K562 (cell line): ENCODE measurements at regions not wholly inside any gene's neighbourhood (a gene's known extent, or its start where the extent isn't known, plus 50 kb on each side); places are given as distances from the start of the nearest gene placed in this dataset.

Experiments used
- CTBP1 ChIP-seq: fragments of 450-650 bp; IDR thresholded peaks from 2 replicates; pipeline ENCODE4 v1.6.1; 2016; ENCODE audit warnings: borderline replicate concordance
- ELK1 ChIP-seq: sonication (generic); formaldehyde crosslinking; IDR thresholded peaks from 2 replicates; pipeline ENCODE4 v1.8.1; 2022; ENCODE audit warnings: missing genetic modification reagents
- ERF ChIP-seq: fragments of 450-650 bp; formaldehyde crosslinking; IDR thresholded peaks from 2 replicates; pipeline ENCODE4 v1.4.0; 2020; ENCODE audit warnings: mild to moderate bottlenecking, mixed read lengths
- LEF1 ChIP-seq: fragments of 450-650 bp; IDR thresholded peaks from 2 replicates; pipeline ENCODE4 v1.6.1; 2016; ENCODE audit warnings: mild to moderate bottlenecking
- NCOR1 ChIP-seq: fragments of 450-650 bp; IDR thresholded peaks from 2 replicates; pipeline ENCODE4 v1.6.1; 2016; ENCODE audit warnings: mild to moderate bottlenecking, moderate library complexity
- NFIC ChIP-seq: fragments of 450-650 bp; IDR thresholded peaks from 2 replicates; pipeline ENCODE4 v1.6.1; 2017; ENCODE audit warnings: mild to moderate bottlenecking, inconsistent platforms
- TAL1 ChIP-seq: fragments of 450-650 bp; IDR thresholded peaks from 2 replicates; pipeline ENCODE4 v1.6.1; 2016; ENCODE audit warnings: mild to moderate bottlenecking
- VEZF1 ChIP-seq: fragments of 200-800 bp; sonication (Bioruptor generic); IDR thresholded peaks from 2 replicates; pipeline ENCODE4 v1.6.1; 2017; ENCODE audit warnings: missing genetic modification characterization, missing compliant biosample characterization
- ZNF592 ChIP-seq: fragments of 450-650 bp; IDR thresholded peaks from 2 replicates; pipeline ENCODE4 v1.6.1; 2017; ENCODE audit warnings: antibody characterized with exemption, mild to moderate bottlenecking

GRCh38 chr2:105641389-105641811 lies 103.3 kb upstream of the NCK2 start (continued):
- TF ChIP-seq TAL1: peak; percentile 61
- peak; percentile 32; the same call in 1 of the 2 replicates for TF ChIP-seq CTBP1
- 0 out of 2 replicates have a peak, but pooled peaks have one; percentile 39 for TF ChIP-seq ERF (CRISPR knock-in tag)
- peak; percentile 34; the same call in 1 of the 2 replicates for TF ChIP-seq VEZF1 (CRISPR knock-in tag)
- TF ChIP-seq ELK1 (CRISPR knock-in tag): no peak
- peak; percentile 33; the same call in 1 of the 2 replicates for TF ChIP-seq ZNF592
- TF ChIP-seq NCOR1: peak; percentile 56
- TF ChIP-seq LEF1: peak; percentile 46
- peak; percentile 27; the same call in 1 of the 2 replicates for TF ChIP-seq NFIC
